ENCODE measurements at regions not wholly inside any gene's neighbourhood (a gene's known extent, or its start where the extent isn't known, plus 50 kb on each side); places are given as distances from the start of the nearest gene placed in this dataset. TPM values are rescaled to one million over a fixed set of nuclear protein-coding genes. Genes with fewer than 3 reads are reported as not detected.

DNA sequence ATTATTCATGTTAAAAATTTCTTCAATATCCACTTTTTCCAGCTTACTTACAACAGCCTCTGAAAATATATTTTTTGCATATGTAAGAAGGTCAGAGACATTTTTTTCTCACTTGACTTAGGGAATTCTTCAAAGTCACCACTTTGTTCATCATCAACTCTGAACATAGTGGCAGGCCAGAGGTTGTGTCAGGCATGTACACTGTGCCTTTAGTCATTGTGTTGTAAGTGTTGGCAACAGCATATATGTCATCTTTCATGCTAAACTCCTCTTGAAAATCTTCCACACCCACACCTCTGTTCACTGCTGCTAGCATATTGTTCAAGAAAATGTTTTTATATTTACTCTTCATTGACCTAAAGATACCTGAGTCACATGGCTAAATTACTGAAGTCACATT, 52.2 kb upstream of the ACVR1 start:
- Histone ChIP-seq H2BK120ac (ENCODE audit: low read depth, low read length) (no peak overlapping the region), H4K91ac (ENCODE audit: low read depth, low read length, poor library complexity) (no peak overlapping the region), H3K9me3 (replicated peaks in 1 of 2; ENCODE audit: control insufficient read depth in 2 of 2, insufficient read depth in 1 of 2, low read depth in 1 of 2, low read length in 2 of 2) (peaks cover 0 to 23% of the 10 kb centered on the region in 2 donors), H2BK12ac (ENCODE audit: low read length) (no peak overlapping the region), H3K4me1 (ENCODE audit: control insufficient read depth in 2 of 2, insufficient read depth in 1 of 2, low read depth in 1 of 2, low read length in 2 of 2) (peaks cover 8 to 10% of the 10 kb centered on the region in 2 donors), H3K14ac (ENCODE audit: low read length) (no peak overlapping the region), H3K4me2 (ENCODE audit: insufficient read depth, low read length, poor library complexity, severe bottlenecking) (no peak overlapping the region), H2AFZ (ENCODE audit: low read length) (no peak overlapping the region), H3K23ac (ENCODE audit: low read depth, low read length, poor library complexity) (no peak overlapping the region), H3K27me3 (ENCODE audit: control insufficient read depth in 3 of 3, insufficient read depth in 3 of 3, low read depth in 1 of 3, low read length in 3 of 3) (peaks cover 0 to 88% (median 15%) of the 10 kb centered on the region in 3 experiments), H3K27ac (replicated peaks; ENCODE audit: low read length) (no peak overlapping the region), H2BK5ac (ENCODE audit: low read length) (no peak overlapping the region), H3K4me3 (ENCODE audit: low read length in 2 of 2) (no peak overlapping the region), H3K4ac (ENCODE audit: low read length) (no peak overlapping the region), H3K9ac (ENCODE audit: low read depth, low read length, poor library complexity) (no peak overlapping the region), H2AK5ac (ENCODE audit: low read depth, low read length) (no peak overlapping the region), H4K8ac (ENCODE audit: low read depth, low read length) (no peak overlapping the region), H2BK15ac (ENCODE audit: low read length) (no peak overlapping the region), H3K18ac (ENCODE audit: low read length) (no peak overlapping the region), H3K36me3 (replicated peaks in 1 of 2; ENCODE audit: control insufficient read depth in 2 of 2, insufficient read depth in 2 of 2, low read length in 2 of 2) (no peaks in the 10 kb centered on the region), H3K79me1 (ENCODE audit: low read depth, low read length) (no peaks in the 10 kb centered on the region)
- no peak for DNase-seq (ENCODE audit: low spot score)

DNA sequence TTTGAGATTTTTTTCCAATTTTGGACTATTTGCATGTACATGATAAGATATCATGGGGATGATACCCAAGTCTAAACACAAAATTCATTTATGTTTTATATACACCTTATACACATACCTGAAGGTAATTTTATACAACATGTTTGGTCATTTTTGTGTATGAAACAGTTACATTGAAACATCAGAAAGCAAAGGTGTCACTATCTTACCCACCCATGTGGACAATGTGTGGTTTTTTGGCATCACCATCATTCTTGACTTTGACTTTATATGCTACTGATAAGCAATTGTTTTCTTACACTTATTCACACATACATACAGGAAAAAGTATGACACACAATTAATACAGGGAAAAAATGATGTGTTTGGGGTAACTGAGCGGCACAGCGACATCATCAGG, 51.0 kb upstream of the ACVR1 start:
- Histone ChIP-seq H3K36me3 (replicated peaks in 1 of 2; ENCODE audit: control insufficient read depth in 2 of 2, insufficient read depth in 2 of 2, low read length in 2 of 2) (no peaks in the 10 kb centered on the region), H2BK5ac (ENCODE audit: low read length) (no peak overlapping the region), H3K23ac (ENCODE audit: low read depth, low read length, poor library complexity) (no peak overlapping the region), H3K9ac (ENCODE audit: low read depth, low read length, poor library complexity) (no peak overlapping the region), H2BK12ac (ENCODE audit: low read length) (no peak overlapping the region), H2AFZ (ENCODE audit: low read length) (no peak overlapping the region), H4K91ac (ENCODE audit: low read depth, low read length, poor library complexity) (no peak overlapping the region), H2BK120ac (ENCODE audit: low read depth, low read length) (no peak overlapping the region), H3K4me2 (ENCODE audit: insufficient read depth, low read length, poor library complexity, severe bottlenecking) (no peak overlapping the region), H3K4ac (ENCODE audit: low read length) (no peak overlapping the region), H3K14ac (ENCODE audit: low read length) (no peak overlapping the region), H3K9me3 (replicated peaks in 1 of 2; ENCODE audit: control insufficient read depth in 2 of 2, insufficient read depth in 1 of 2, low read depth in 1 of 2, low read length in 2 of 2) (peaks cover 0 to 23% of the 10 kb centered on the region in 2 donors), H2BK15ac (ENCODE audit: low read length) (no peak overlapping the region), H3K79me1 (ENCODE audit: low read depth, low read length) (no peaks in the 10 kb centered on the region), H3K27me3 (ENCODE audit: control insufficient read depth in 3 of 3, insufficient read depth in 3 of 3, low read depth in 1 of 3, low read length in 3 of 3) (peaks cover 0 to 93% (median 13%) of the 10 kb centered on the region in 3 experiments), H2AK5ac (ENCODE audit: low read depth, low read length) (no peak overlapping the region), H4K8ac (ENCODE audit: low read depth, low read length) (no peak overlapping the region), H3K4me1 (ENCODE audit: control insufficient read depth in 2 of 2, insufficient read depth in 1 of 2, low read depth in 1 of 2, low read length in 2 of 2) (peaks cover 0 to 2% of the 10 kb centered on the region in 2 donors), H3K4me3 (ENCODE audit: low read length in 2 of 2) (no peak overlapping the region), H3K18ac (ENCODE audit: low read length) (no peak overlapping the region), H3K27ac (replicated peaks; ENCODE audit: low read length) (no peak overlapping the region)
- no peak for DNase-seq (ENCODE audit: low spot score)
- no CpG with 5 or more reads among the region's 2 CpGs for WGBS, 2 donors (ENCODE audit: extremely low coverage in 2 of 2, insufficient read length in 2 of 2, insufficient replicate concordance in 1 of 2)

Small RNA genes lying in the stretch of these regions (small RNA-seq; reads per million reads assigned to genes)
- gene RNU6-932P (ENCODE audit: insufficient read depth), result not detected
